ENCODE measurements at regions not wholly inside any gene's neighbourhood (a gene's known extent, or its start where the extent isn't known, plus 50 kb on each side); places are given as distances from the start of the nearest gene placed in this dataset.

GRCh38 chr4:38570647-38571276 is 93.2 kb upstream of the KLF3 start:
- TF ChIP-seq CTCF (IDR thresholded peaks at IDR 0.05), result no peak
- TF ChIP-seq POLR2A (IDR thresholded peaks at IDR 0.05), result no peak

All from right lobe of liver (tissue), 4 donors.